ENCODE measurements at regions not wholly inside any gene's neighbourhood (a gene's known extent, or its start where the extent isn't known, plus 50 kb on each side); places are given as distances from the start of the nearest gene placed in this dataset.

DNA sequence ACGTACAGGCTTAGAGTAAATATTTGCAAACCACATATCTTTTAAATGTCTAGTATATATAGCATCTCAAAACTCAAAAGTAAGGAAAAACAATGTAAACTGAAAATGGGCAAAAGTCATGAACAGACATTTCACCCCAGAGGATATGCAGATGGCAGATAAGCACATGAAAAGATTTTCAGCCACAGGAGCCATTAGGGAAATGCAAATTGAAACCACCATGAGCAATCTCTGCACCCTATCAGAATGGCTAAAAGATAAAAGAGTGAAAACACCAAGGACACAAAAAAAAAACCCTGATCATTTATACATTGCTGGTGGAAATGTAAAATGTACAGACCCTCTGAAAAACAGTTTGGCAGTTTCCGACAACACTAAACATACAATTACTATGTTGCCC lies 292.7 kb downstream of the ZNF516 start:
- TF ChIP-seq, protein P1, sequence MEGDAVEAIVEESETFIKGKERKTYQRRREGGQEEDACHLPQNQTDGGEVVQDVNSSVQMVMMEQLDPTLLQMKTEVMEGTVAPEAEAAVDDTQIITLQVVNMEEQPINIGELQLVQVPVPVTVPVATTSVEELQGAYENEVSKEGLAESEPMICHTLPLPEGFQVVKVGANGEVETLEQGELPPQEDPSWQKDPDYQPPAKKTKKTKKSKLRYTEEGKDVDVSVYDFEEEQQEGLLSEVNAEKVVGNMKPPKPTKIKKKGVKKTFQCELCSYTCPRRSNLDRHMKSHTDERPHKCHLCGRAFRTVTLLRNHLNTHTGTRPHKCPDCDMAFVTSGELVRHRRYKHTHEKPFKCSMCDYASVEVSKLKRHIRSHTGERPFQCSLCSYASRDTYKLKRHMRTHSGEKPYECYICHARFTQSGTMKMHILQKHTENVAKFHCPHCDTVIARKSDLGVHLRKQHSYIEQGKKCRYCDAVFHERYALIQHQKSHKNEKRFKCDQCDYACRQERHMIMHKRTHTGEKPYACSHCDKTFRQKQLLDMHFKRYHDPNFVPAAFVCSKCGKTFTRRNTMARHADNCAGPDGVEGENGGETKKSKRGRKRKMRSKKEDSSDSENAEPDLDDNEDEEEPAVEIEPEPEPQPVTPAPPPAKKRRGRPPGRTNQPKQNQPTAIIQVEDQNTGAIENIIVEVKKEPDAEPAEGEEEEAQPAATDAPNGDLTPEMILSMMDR (IDR thresholded peaks at IDR 0.05) = no peak
- no peak for TF ChIP-seq POLR2A (IDR thresholded peaks at IDR 0.05)

Data from adrenal gland (tissue), 5 donors.